Erythroblast (primary cell): ENCODE measurements at regions not wholly inside any gene's neighbourhood (a gene's known extent, or its start where the extent isn't known, plus 50 kb on each side); places are given as distances from the start of the nearest gene placed in this dataset.

Experiments used
- GATA1 ChIP-seq: IDR thresholded peaks from 2 replicates; pipeline ENCODE4 v1.6.1; 2011; ENCODE audit warnings: low read depth, mild to moderate bottlenecking, control low read depth, low read length, moderate library complexity
- POLR2A ChIP-seq: IDR thresholded peaks from 2 replicates; pipeline ENCODE4 v1.6.1; 2011; ENCODE audit warnings: mild to moderate bottlenecking, low read length

DNA sequence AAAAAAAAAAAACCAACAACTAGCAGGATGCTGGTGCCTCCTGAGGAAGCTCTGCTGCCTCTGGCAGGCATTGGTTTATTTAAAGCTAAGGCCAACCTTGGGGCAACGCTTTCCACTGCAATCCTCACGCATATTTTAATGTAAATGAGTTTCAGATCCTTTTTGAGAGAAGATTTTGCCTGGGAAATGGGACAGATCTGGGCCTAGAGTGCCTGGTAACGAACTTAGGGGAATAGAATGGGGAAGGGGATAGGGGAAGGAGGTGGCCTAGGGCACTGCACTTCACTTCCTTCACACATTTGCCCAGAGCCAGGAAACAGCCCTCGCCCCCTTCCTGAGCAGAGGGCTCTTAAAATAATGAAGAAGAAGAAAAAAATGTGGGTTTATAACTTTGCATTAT is 132.7 kb upstream of the TMEM170B start:
- no peak for TF ChIP-seq POLR2A
- TF ChIP-seq GATA1: no peak
